GM18907 (cell line): ENCODE measurements at regions not wholly inside any gene's neighbourhood (a gene's known extent, or its start where the extent isn't known, plus 50 kb on each side); places are given as distances from the start of the nearest gene placed in this dataset.

Experiments
- ATAC-seq: cut with Tn5 transposase; IDR thresholded peaks from one replicate; pipeline ENCODE4 v1.9.1; 2021; ENCODE audit warnings: mild to moderate bottlenecking, moderate library complexity; ENCODE audit not compliant: unreplicated experiment

DNA sequence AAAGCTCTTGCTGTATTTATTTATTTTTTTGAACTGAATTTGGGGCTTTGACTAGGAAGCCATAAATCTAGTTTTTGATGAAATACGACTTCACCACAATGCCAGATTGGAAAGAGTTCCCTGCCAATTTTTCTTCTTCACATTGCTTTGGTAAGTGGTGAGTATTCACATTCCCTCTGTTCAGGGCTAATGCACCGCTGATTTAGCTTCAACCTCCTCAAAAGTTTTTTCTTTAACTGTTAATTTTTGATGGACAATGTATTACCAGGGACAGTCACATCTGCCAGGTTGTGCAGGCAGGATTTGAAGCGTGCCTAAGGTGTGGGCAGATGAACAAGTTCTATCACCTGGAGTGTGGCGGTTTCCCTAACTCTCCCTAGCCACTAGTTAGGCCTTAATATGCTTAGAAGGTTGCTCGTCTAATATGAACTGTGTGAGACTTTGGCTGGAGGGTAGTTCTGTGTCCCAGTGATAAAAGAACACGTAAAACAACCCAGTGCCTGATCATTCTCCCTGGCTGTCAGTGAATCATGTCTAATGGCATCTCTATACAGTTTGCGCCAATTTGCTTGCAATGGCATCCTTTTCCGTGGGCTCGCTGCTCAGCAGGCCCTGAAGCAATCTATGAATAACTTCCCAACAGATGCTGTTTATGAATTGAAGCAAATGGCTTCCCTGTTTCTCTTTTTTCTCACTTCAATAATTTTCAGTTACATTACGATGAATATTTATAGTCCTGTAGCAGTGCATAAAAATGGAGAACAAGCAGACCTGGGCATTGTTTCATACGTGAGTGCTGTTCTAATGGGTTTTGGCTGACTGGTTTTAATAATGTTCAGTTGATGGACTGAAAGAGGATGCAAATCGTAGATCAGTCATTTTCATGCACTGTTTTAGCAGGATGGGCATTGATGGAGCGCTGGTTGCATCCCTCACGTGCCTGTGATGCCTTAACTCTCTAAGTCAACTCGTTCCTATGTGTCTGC is 243.2 kb upstream of the SUCLG2 start:
- ATAC-seq, result no peak

- no peak for ATAC-seq
Observed at GRCh38 chr3:67896130-67896529, 241.7 kb upstream of the SUCLG2 start.

DNA sequence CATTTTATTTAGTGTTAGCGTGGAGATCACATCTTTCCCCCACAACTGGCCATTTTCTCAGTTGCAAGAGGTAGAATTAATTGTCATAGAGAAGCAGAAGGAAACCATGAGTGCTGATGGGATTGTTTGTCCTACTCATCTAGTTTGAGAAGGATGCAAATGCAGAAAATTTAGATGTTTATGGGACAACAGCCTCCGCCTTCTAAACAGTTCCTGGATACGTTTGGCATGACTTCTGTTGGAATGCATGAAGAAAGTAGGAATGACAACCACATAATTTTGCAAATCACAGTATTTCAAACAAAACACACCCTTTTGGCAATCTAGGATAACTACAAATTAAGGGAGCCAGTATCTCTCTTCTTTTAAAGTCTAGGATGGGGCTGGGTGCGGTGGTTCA is 240.1 kb upstream of the SUCLG2 start:
- ATAC-seq, result no peak

DNA sequence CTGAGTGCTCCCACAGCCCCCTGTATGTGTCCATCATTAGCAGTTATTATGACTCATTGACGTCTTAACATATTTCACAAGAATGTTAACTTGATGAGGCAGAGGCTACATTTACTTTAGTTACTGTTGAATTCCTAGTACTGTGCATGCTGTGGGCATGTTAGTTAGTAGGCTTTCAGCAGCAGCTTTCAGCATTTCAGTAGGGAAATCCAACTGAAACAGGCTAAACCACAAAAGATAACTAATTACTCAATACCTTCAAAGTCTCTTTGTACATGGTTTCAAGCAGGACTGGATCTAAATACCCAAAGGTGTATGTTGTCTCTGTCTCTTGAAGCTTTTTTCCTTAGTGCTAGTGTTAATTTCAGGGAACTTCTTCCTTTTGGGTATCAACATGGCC is 229.9 kb upstream of the SUCLG2 start:
- ATAC-seq, result no peak

DNA sequence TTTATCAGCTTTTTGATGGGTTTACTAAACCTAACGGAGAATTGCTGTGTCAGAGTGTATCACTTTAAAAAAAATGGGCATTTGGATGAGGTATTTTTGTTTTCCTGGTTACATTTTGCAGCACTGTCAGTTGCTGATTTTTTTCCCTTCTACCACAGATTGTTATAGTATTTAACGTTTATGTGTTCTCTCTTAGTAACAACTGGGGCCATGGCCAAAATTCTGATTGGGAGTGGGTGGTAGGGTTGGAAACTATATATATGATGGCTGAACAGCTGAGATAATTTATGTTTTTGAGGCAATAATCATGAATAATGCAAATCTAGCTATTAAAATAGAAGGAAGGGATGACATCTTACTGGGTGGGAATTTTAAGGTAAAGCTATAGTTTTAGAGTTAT is 229.4 kb upstream of the SUCLG2 start:
- ATAC-seq, result no peak

DNA sequence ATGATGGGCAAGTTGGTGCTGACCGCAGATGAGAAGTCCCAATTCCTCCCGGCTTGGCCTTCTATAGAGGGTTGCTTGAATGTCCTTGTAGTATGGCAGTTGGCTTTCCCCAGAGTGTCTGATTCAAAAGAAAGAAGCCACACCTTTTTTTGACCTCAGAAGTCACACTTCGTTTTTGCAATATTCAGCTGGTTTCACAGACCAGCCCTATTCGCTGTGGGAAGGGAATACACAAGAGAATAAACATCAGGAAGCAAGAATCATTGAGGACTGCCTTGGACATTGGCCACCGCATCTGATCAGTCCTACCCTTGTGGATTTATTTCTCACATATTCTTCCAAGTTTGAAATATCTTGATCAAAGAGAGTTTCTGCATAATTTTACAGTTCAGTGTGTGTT is 228.6 kb upstream of the SUCLG2 start:
- no peak for ATAC-seq

DNA sequence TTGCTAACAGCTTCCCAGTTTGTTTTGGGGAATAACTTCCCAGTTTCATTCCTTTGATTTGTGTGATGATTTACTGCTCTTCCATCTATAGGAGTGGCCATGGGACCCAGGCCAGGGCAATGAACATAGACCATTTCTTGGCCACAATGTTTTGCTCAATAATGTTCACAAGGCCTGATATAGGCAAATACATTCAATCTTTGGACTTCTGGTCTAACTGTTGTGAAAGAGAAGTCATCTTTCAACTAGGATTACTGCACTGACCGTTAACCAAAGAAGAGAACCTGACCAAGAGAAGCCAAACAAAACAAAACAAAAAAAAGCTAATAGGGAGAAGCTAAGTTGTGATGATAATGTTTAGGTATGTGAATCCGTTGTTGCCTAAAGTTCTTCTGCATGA is 221.8 kb upstream of the SUCLG2 start:
- no peak for ATAC-seq

- no peak for ATAC-seq
Observed at GRCh38 chr3:67875858-67876257, 221.4 kb upstream of the SUCLG2 start.

- ATAC-seq, result no peak
Observed at GRCh38 chr3:67875338-67875737, 220.9 kb upstream of the SUCLG2 start.

GRCh38 chr3:67870477-67870876 is 216.1 kb upstream of the SUCLG2 start:
- no peak for ATAC-seq

DNA sequence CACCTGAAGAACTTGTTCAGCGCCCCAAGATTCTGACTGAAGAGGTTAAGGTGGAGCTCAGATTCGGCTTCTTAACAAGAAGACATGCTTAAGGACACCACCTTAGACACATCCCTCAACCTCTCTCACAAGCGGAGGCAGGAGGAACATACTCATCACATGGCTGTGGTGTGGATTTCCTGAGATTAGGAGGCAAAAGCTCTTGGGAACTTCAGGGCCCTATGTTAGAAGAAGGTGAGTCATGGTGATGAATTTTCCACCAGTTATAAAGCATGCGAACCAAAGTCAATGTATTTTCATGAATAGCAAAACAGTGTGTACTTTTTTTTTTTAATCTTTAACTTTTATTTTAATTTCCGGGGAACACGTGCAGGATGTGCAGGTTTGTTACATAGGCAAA is 212.2 kb upstream of the SUCLG2 start:
- no peak for ATAC-seq

GRCh38 chr3:67864587-67865183 is 210.3 kb upstream of the SUCLG2 start:
- ATAC-seq, result no peak

- ATAC-seq, result no peak
Observed at GRCh38 chr3:67863869-67864268, 209.5 kb upstream of the SUCLG2 start.

GRCh38 chr3:67860429-67860828 is 206.0 kb upstream of the SUCLG2 start:
- ATAC-seq, result no peak

- no peak for ATAC-seq
Observed at GRCh38 chr3:67858492-67858891, 204.1 kb upstream of the SUCLG2 start.

DNA sequence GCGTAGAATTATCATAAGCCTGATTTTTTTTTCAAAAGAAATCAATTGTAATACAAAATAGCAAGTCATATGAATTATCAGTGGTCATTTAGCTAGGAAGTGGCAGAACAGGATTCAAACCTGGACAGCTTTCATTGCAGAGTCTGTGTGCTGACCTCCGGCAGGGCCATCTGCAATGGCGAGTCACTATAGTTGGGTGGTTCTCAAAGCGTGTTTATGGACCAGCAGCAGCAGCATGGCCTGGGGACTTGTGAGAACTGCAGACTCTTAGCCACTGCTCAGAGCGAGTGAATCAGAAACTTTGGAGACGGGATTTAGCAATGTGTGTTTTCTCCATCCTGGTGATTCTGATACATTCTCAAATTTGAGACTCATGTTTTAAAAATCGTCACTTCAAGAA is 202.3 kb upstream of the SUCLG2 start:
- no peak for ATAC-seq

- ATAC-seq, result no peak
Observed at GRCh38 chr3:67854663-67855062, 200.3 kb upstream of the SUCLG2 start.

GRCh38 chr3:67853520-67853919 is 199.1 kb upstream of the SUCLG2 start:
- no peak for ATAC-seq

DNA sequence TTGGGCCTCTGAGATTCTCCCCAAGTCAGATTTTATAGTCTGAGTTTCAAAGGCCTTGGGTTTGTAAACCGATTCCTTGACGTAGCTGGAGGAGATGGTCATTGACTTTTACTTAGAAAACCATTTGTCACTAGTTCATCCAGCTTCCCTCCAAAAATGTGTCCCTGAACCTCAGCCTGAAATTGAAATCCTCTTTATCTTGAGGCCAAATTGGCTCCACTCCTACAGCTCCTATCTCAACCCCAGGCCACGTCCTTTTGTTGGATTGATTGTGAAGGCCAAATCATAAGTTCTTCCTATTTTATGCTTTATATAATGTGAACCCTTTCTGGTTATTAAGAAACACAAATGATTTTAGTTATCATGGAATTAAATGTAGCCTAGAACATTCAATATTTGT is 193.9 kb upstream of the SUCLG2 start:
- no peak for ATAC-seq

- ATAC-seq, result no peak
Observed at GRCh38 chr3:67846166-67846565, 191.8 kb upstream of the SUCLG2 start.

DNA sequence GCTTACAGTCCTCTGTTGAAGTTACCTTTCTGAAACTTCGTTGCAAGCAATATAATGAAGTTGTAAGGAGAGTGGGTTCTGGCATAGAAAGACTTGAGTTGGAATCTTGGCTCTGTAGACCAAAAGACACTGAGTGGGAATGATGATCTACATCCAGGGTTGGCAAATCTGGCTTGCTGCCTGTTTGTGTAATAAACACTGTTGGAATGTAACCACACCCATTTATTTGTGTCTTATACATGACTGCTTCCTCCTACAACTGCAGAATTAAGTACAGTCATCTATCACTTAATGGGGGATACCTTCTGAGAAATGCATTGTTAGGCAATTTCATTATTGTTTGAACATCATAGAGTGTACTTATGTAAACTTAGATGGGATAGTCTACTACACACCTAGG is 178.4 kb upstream of the SUCLG2 start:
- no peak for ATAC-seq

DNA sequence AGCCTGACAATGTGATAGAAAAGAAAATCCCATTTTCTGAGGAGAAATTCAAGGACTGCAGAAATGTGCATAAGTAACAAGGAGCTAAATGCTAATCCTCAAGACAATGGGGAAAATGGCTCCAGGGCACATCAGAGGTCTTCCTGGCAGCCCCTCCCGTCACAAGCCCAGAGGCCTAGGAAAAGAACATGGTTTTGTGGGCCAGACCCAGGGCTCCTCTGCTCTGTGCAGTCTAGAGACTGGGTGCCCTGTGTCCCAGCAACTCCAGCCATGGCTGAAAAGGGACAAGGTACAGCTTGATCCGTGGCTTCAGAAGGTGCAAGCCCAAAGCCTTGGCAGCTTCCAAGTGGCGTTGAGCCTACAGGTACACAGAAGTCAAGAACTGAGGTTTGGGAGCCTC is 176.8 kb upstream of the SUCLG2 start:
- ATAC-seq, result no peak
